Esophagus muscularis mucosa (tissue), 3 donors: ENCODE measurements at regions not wholly inside any gene's neighbourhood (a gene's known extent, or its start where the extent isn't known, plus 50 kb on each side); places are given as distances from the start of the nearest gene placed in this dataset.

Source experiments
- CTCF ChIP-seq, 3 experiments: fragments of 200-600 bp in 2 of 3; fragments of 450-650 bp in 1 of 3; sonication (generic) in 2 of 3; IDR thresholded peaks; one replicate each; pipeline ENCODE4 v1.5.1; 2017 to 2019; ENCODE audit warnings: antibody characterized with exemption in 3 of 3, mild to moderate bottlenecking in 2 of 3, moderate library complexity in 1 of 3
- POLR2A ChIP-seq: fragments of 450-650 bp; IDR thresholded peaks from one replicate; pipeline ENCODE4 v1.6.1; 2017; ENCODE audit warnings: antibody characterized with exemption, moderate library complexity, mild to moderate bottlenecking, low read depth
- POLR2AphosphoS5 ChIP-seq, 2 donors: sonication (generic); formaldehyde crosslinking; IDR thresholded peaks; one replicate each; pipeline ENCODE4 v1.6.1; 2017; ENCODE audit warnings: antibody characterized with exemption in 2 of 2

DNA sequence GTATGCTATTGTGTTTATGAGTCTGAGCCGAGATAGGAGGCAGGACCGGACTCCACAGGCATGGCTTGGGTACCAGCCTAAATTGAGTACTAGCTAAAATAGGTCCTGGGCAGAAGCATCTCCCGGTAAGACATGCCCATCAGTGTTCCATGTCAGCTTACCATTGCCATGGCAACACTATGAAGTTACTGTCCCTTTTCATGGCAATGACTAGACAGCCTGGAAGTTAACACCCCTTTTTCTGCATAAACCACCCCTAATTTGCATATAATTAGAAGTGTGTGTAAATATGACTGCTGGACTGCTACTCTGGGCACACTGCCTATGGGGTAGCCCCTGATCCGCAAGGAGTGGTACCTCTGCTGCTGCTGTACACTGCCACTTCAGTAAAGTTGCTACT lies 1005.1 kb upstream of the FAM98A start:
- TF ChIP-seq POLR2AphosphoS5 (IDR thresholded peaks at IDR 0.05) (no peak), POLR2A (no peak), CTCF (IDR thresholded peaks at IDR 0.05) (no peak)
